ENCODE measurements at regions not wholly inside any gene's neighbourhood (a gene's known extent, or its start where the extent isn't known, plus 50 kb on each side); places are given as distances from the start of the nearest gene placed in this dataset.

GRCh38 chr6:12577124-12577850, 139.3 kb upstream of the PHACTR1 start:
- ATAC-seq (no peak), DNase-seq (no peak)
- ChIA-PET CTCF (no interaction called here), POLR2A (no interaction called here)
- no peaks in the 10 kb centered on the region for H3K36me3 Mint-ChIP-seq (ENCODE audit: low read depth)
- H3K4me3 Mint-ChIP-seq, result no peak overlapping the region
- no peaks in the 10 kb centered on the region for H3K4me1 Mint-ChIP-seq (ENCODE audit: low read depth)
- no peaks in the 10 kb centered on the region for H3K9me3 Mint-ChIP-seq (ENCODE audit: insufficient read depth)
- peaks cover 3% of the 10 kb centered on the region for H3K27me3 Mint-ChIP-seq (ENCODE audit: low read depth)
- H3K27ac Mint-ChIP-seq, result no peak overlapping the region

- ATAC-seq (no peak), DNase-seq (no peak)
- ChIA-PET CTCF (no interaction called here), POLR2A (no interaction called here)
- Mint-ChIP-seq H3K27ac (no peak overlapping the region), H3K27me3 (ENCODE audit: low read depth) (peaks cover 3% of the 10 kb centered on the region), H3K36me3 (ENCODE audit: low read depth) (no peaks in the 10 kb centered on the region), H3K4me3 (no peak overlapping the region), H3K9me3 (ENCODE audit: insufficient read depth) (no peaks in the 10 kb centered on the region), H3K4me1 (ENCODE audit: low read depth) (no peaks in the 10 kb centered on the region)
These were observed 138.5 kb upstream of the PHACTR1 start for GRCh38 chr6:12578097-12578496.

GRCh38 chr6:12578751-12579150, 137.8 kb upstream of the PHACTR1 start:
- POLR2A ChIA-PET, result no interaction called here
- H3K4me3 Mint-ChIP-seq, result no peak overlapping the region
- no peaks in the 10 kb centered on the region for H3K9me3 Mint-ChIP-seq (ENCODE audit: insufficient read depth)
- peaks cover 3% of the 10 kb centered on the region for H3K27me3 Mint-ChIP-seq (ENCODE audit: low read depth)
- CTCF ChIA-PET, result no interaction called here
- ATAC-seq (no peak), DNase-seq (no peak)
- H3K4me1 Mint-ChIP-seq (ENCODE audit: low read depth), result no peaks in the 10 kb centered on the region
- no peak overlapping the region for H3K27ac Mint-ChIP-seq
- no peaks in the 10 kb centered on the region for H3K36me3 Mint-ChIP-seq (ENCODE audit: low read depth)

GRCh38 chr6:12580290-12580689, 136.3 kb upstream of the PHACTR1 start:
- POLR2A ChIA-PET, result no interaction called here
- no peak overlapping the region for H3K27ac Mint-ChIP-seq
- no peak overlapping the region for H3K4me3 Mint-ChIP-seq
- no peaks in the 10 kb centered on the region for H3K9me3 Mint-ChIP-seq (ENCODE audit: insufficient read depth)
- H3K27me3 Mint-ChIP-seq (ENCODE audit: low read depth), result peaks cover 3% of the 10 kb centered on the region
- CTCF ChIA-PET, result no interaction called here
- no peaks in the 10 kb centered on the region for H3K36me3 Mint-ChIP-seq (ENCODE audit: low read depth)
- ATAC-seq (no peak), DNase-seq (no peak)
- no peaks in the 10 kb centered on the region for H3K4me1 Mint-ChIP-seq (ENCODE audit: low read depth)

DNA sequence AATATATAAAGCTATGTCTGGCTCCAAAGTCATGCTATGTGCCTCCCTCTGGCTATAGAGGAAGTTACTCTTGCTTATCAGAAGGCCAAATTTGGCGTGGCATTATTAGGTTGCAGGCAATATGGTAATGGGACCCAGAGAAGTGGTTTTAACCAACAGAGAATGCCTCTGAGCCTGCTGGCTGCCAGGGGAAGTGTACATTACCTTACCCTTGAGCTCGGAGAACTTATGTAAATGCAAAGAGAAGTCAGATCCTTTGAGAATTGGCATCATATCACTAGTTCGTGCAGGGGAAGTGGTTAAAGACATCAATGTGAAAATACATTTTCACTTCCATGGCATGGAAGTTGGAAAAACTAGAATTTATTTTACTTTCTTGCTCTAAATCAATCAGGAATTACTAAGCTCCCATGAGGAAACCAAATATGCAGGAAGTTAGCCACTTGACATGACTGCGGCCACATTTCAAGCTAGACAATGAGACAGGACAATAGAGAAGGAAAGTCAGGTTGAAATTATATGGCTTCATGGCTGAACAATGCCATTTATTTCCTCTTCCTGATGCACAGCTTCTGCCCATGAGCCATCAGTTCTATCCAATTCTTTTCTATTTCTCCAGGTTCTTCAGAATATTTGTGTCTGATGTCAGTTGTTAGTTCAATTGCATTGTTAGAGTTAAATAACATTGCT, 134.0 kb upstream of the PHACTR1 start:
- Mint-ChIP-seq H3K27me3 (ENCODE audit: low read depth) (no peaks in the 10 kb centered on the region), H3K9me3 (ENCODE audit: insufficient read depth) (no peaks in the 10 kb centered on the region), H3K36me3 (ENCODE audit: low read depth) (no peaks in the 10 kb centered on the region), H3K4me3 (no peak overlapping the region), H3K4me1 (ENCODE audit: low read depth) (no peaks in the 10 kb centered on the region), H3K27ac (no peak overlapping the region)
- no peak for ATAC-seq
- ChIA-PET CTCF (no interaction called here), POLR2A (no interaction called here)
- DNase-seq, result no peak

GRCh38 chr6:12584631-12585405, 131.7 kb upstream of the PHACTR1 start:
- Mint-ChIP-seq H3K4me1 (ENCODE audit: low read depth) (no peaks in the 10 kb centered on the region), H3K27ac (no peak overlapping the region), H3K27me3 (ENCODE audit: low read depth) (no peaks in the 10 kb centered on the region), H3K4me3 (no peak overlapping the region), H3K36me3 (ENCODE audit: low read depth) (no peaks in the 10 kb centered on the region), H3K9me3 (ENCODE audit: insufficient read depth) (no peaks in the 10 kb centered on the region)
- ChIA-PET POLR2A (interaction anchor here (0.6 kb wide), 1 partner anchor 420 kb away, joined by 3 read pairs; no protein-coding TSS in a partner anchor), CTCF (no interaction called here)
- ATAC-seq (no peak), DNase-seq (no peak)

- no peak for DNase-seq
- ATAC-seq, result no peak
- H3K27me3 Mint-ChIP-seq (ENCODE audit: low read depth), result no peaks in the 10 kb centered on the region
- no peak overlapping the region for H3K4me3 Mint-ChIP-seq
- H3K9me3 Mint-ChIP-seq (ENCODE audit: insufficient read depth), result no peaks in the 10 kb centered on the region
- H3K4me1 Mint-ChIP-seq (ENCODE audit: low read depth), result no peaks in the 10 kb centered on the region
- no peaks in the 10 kb centered on the region for H3K36me3 Mint-ChIP-seq (ENCODE audit: low read depth)
- ChIA-PET POLR2A (interaction anchor here (0.6 kb wide), 1 partner anchor 420 kb away, joined by 3 read pairs; no protein-coding TSS in a partner anchor), CTCF (no interaction called here)
- H3K27ac Mint-ChIP-seq, result no peak overlapping the region
These were observed 131.0 kb upstream of the PHACTR1 start for GRCh38 chr6:12585497-12585958.

DNA sequence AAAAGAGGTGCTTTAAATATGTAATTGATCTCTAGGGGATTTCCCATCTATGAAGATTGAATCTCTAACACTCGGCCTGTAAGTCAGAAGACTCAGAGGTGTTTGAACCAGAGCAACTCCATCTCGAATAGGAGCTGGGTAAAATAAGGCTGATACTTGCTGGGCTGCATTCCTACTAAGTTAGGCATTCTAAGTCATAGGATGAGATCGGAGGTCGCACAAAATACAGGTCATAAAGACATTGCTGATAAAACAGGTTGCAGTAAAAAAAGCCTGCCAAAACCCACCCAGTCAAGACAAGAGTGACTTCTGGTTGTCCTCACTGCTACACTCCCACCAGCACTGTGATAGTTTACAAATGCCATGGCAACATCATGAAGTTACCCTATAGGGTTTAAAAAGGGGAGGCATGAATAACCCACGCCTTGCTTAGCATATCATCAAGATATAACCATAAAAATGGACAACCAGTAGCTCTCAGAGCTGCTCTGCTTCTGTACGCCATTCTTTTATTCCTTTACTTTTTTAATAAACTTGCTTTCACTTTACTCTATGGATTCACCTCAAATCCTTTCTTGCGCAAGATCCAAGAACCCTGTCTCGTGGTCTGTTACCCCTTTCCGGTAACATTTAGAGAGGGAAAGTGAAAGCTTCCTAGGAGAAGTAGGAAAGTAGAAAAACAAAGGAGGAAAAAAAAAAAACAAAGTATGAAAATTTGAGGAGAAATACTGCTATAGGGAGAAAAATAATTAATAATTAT, 129.7 kb upstream of the PHACTR1 start:
- no peak for DNase-seq
- CTCF ChIA-PET, result no interaction called here
- H3K27me3 Mint-ChIP-seq (ENCODE audit: low read depth), result peaks cover 3% of the 10 kb centered on the region
- H3K9me3 Mint-ChIP-seq (ENCODE audit: insufficient read depth), result no peaks in the 10 kb centered on the region
- POLR2A ChIA-PET, result no interaction called here
- no peaks in the 10 kb centered on the region for H3K4me1 Mint-ChIP-seq (ENCODE audit: low read depth)
- no peak overlapping the region for H3K4me3 Mint-ChIP-seq
- ATAC-seq, result no peak
- no peaks in the 10 kb centered on the region for H3K36me3 Mint-ChIP-seq (ENCODE audit: low read depth)
- H3K27ac Mint-ChIP-seq, result no peak overlapping the region

- H3K27me3 Mint-ChIP-seq (ENCODE audit: low read depth), result peaks cover 10% of the 10 kb centered on the region
- H3K36me3 Mint-ChIP-seq (ENCODE audit: low read depth), result no peaks in the 10 kb centered on the region
- H3K27ac Mint-ChIP-seq, result no peak overlapping the region
- DNase-seq, result no peak
- no peaks in the 10 kb centered on the region for H3K9me3 Mint-ChIP-seq (ENCODE audit: insufficient read depth)
- no peak overlapping the region for H3K4me3 Mint-ChIP-seq
- H3K4me1 Mint-ChIP-seq (ENCODE audit: low read depth), result no peaks in the 10 kb centered on the region
- ATAC-seq, result no peak
- ChIA-PET POLR2A (no interaction called here), CTCF (no interaction called here)
These were observed 125.7 kb upstream of the PHACTR1 start for GRCh38 chr6:12590901-12591300.

DNA sequence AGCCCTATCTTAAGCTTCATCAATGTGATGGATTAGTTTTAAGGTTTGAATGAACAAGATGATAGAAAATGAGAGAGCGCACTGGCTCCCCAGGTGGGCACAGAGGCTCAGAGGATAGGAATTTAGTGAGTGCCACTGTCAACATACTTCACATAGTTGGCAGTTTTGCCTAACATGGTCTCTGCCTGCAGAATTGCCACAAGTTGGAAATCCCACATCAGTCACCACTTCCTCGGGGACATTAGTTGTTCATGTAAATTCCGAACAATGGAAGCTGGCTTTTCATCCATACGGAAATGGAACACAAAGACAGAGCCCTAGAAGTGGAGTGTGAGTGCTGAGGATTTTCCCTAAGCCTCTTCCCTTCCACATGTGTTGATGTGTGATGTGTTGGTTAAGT, 123.9 kb upstream of the PHACTR1 start:
- ATAC-seq (no peak), DNase-seq (no peak)
- peaks cover 10% of the 10 kb centered on the region for H3K27me3 Mint-ChIP-seq (ENCODE audit: low read depth)
- H3K27ac Mint-ChIP-seq, result no peak overlapping the region
- H3K4me1 Mint-ChIP-seq (ENCODE audit: low read depth), result no peaks in the 10 kb centered on the region
- H3K9me3 Mint-ChIP-seq (ENCODE audit: insufficient read depth), result no peaks in the 10 kb centered on the region
- ChIA-PET CTCF (no interaction called here), POLR2A (no interaction called here)
- no peak overlapping the region for H3K4me3 Mint-ChIP-seq
- H3K36me3 Mint-ChIP-seq (ENCODE audit: low read depth), result no peaks in the 10 kb centered on the region

- POLR2A ChIA-PET, result no interaction called here
- Mint-ChIP-seq H3K36me3 (ENCODE audit: low read depth) (no peaks in the 10 kb centered on the region), H3K4me3 (no peak overlapping the region), H3K4me1 (ENCODE audit: low read depth) (no peaks in the 10 kb centered on the region), H3K27ac (no peak overlapping the region), H3K27me3 (ENCODE audit: low read depth) (peaks cover 10% of the 10 kb centered on the region), H3K9me3 (ENCODE audit: insufficient read depth) (no peaks in the 10 kb centered on the region)
- CTCF ChIA-PET, result no interaction called here
- DNase-seq (no peak), ATAC-seq (no peak)
These were observed 122.6 kb upstream of the PHACTR1 start for GRCh38 chr6:12593771-12594529.
